ENCODE measurements at regions not wholly inside any gene's neighbourhood (a gene's known extent, or its start where the extent isn't known, plus 50 kb on each side); places are given as distances from the start of the nearest gene placed in this dataset.
"Not testable (repeated sequence)": the region's sequence is repeated elsewhere in the genome, so short reads cannot be mapped to it uniquely, and the experiment has no call there.

DNA sequence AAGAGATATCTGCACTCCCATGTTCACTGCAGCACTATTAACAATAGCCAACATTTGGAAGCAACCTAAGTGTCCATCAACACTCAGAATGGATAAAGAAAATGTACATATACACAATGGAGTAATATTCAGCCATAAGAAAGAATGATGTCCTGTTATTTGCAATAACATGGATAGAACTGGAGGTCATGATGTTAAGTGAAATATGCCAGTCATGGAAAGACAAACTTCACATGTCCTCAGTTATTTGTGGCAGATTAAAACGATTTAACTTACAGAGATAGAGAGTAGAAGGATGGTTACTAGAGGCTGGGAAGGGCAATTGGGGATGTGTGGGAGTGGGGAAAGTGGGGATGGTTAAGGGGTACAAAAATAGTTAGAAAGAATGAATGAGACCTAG is 110.3 kb upstream of the PCSK5 start:
- DNase-seq (ENCODE audit: low spot score), result no peak

DNA sequence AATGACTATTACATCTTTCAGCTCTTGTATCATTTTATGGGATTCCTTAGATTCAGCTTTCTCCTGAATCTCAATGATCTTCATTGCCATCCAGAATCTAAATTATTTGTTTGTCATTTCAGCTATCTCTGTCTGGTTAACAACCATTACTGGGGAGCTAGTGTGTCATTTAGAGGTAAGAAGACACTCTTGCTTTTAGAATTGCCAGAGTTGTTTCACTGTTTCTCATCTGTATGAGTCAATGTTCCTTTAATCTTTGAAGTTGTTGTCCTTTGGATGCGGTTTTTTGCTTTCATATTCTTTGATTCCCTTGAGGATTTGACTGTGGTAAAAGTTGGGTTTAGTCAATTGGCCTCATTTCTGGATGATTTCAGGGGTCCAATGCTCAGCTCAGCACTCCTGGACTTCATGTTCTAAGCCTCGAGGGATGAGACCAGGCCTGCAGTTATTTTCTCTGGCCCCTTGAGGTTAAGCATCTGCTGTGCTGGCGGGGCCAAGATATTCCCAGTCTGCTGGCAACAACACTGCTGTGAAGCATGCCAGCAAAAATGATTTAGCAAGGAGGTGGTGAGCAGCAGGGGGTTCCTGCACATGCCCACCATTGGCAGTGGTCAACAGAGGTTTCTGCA is 102.4 kb upstream of the PCSK5 start:
- DNase-seq (ENCODE audit: low spot score), result no peak

DNA sequence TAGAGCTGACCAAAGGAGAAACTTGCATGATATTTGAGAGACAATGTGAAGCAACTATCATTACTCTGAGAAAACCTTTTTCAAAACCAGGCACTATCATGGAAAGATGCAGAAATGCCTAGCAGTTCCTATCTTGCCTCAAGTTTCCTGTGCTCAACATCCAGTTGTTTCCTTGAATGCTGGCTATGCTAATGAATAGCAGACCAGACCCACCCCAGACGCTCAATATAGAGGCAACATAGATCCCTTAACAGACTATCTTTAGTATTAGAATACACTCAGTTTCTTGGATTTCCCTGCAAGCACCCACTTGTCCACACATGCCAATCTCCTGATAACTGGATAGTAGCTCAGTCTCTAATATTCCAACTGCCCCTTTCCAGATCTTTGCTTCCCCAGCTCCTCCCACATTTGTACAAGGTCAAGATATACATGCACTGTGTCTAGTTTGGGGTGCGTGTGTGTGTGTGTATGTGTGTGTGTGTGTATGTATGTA is 93.3 kb upstream of the PCSK5 start:
- DNase-seq (ENCODE audit: low spot score), result no peak

DNA sequence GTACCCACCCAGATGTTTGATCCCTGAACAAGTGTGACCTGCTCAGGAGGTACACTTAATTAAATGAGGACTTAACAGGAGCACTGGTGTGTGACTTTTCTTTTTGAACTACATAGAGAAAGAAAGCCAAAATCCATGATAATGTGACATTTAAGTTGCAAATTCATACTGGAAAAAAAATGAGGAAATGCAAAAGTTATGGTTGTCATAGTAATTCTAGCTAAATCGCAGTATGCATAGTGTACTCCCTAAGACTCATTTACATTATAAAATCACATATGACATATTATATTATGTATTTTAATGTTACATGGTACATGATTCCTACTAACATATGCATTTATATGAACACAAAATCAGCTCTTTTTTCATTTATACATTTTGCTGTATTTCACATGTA is 92.0 kb upstream of the PCSK5 start:
- DNase-seq (ENCODE audit: low spot score), result no peak

DNA sequence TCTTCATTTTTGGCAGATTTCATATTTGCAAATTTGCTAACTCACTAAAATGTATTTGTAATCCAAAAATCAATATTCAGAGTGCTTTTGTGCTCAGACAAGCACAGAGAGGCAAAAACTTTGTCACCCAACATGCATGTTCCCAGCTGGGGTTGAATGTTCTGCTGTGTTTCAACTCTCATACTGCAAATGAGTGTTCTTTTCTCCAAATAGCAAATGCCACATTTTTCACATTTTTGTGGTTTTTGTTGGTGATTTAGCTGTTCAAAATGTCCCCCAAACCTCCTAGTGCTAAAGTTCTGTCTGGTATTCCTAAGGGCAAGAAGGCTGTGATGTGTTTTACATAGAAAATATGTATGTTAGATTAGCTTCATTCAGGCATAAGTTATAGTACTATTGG is 87.3 kb upstream of the PCSK5 start:
- no peak for DNase-seq (ENCODE audit: low spot score)

GRCh38 chr9:75810063-75810462 is 80.4 kb upstream of the PCSK5 start:
- DNase-seq (ENCODE audit: low spot score), result no peak

- DNase-seq (ENCODE audit: low spot score), result no peak
Measured at GRCh38 chr9:75811692-75812091, 78.8 kb upstream of the PCSK5 start.

- DNase-seq (ENCODE audit: low spot score), result no peak
Measured at GRCh38 chr9:75812141-75812540, 78.3 kb upstream of the PCSK5 start.

GRCh38 chr9:75814667-75815066 is 75.8 kb upstream of the PCSK5 start:
- DNase-seq (ENCODE audit: low spot score), result no peak

GRCh38 chr9:75820471-75821115 is 69.9 kb upstream of the PCSK5 start:
- DNase-seq (ENCODE audit: low spot score), result not testable (repeated sequence)

DNA sequence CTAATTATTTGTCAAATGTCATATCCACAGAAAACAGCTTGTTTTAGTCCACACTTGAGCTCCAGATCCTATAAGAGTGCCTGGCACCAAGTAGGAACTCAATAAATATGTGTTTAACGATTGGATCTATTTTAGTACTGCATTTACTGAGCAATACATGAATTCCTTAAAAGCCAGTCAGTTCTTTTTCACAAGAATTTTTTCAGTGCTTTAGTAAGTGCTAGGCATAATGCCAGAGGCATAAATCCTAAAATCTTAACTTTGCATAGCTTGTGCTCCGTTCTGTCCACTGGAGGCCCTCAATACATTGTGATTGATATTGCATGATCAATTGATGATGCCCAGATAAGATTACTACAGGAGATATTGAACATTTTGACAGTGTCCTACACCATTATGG is 67.3 kb upstream of the PCSK5 start:
- no peak for DNase-seq (ENCODE audit: low spot score)

GRCh38 chr9:75824816-75825568 is 65.5 kb upstream of the PCSK5 start:
- no peak for DNase-seq (ENCODE audit: low spot score)

- DNase-seq (ENCODE audit: low spot score), result no peak
Measured at GRCh38 chr9:75826314-75826713, 64.2 kb upstream of the PCSK5 start.

DNA sequence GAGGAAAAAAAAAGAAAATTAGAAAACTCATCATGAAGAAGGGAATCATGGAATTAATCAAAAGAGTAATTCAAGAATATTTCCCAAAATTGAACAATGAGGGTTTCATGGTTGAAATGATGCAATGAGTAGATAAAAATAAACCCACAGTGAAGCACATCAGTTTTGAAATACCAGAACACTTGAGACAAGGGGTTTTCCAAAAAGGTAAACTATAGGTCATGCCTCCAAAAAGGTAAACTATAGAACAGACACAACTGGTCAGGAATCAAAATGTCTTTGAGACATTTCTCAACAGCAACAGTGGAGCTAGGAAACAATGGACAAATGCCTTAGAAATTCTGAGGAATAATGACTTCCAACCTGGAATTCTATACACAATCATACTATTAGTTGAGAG is 60.2 kb upstream of the PCSK5 start:
- DNase-seq (ENCODE audit: low spot score), result no peak

- no peak for DNase-seq (ENCODE audit: low spot score)
Measured at GRCh38 chr9:75833778-75834177, 56.7 kb upstream of the PCSK5 start.

DNA sequence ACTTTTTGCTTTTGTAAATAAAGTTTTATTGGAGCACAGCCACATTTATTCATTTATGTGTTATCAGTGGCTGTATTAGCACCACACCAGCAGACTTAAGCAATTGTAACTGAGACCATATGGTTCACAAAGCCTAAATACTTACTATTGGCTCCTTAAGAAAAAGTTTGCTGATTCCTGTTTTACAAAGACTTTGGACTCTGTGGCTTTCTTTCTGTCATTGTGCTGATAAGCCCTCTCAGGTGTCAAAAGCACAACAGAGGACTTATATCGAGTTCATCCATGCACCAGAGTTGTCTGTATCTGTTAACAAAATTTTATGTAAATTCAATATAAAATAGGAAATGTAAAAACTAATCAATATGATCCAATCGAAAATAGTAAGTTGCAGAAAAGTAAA is 55.6 kb upstream of the PCSK5 start:
- DNase-seq (ENCODE audit: low spot score), result no peak

Measured in activated CD4-positive, alpha-beta T cell treated with anti-CD3 and anti-CD28 coated beads, Interleukin-2, Interleukin-4, amounts not matched to agents 100 ng/mL and 50 ng/mL, durations not matched to agents 16 hours and 8 hours (primary cell).